ENCODE measurements at regions not wholly inside any gene's neighbourhood (a gene's known extent, or its start where the extent isn't known, plus 50 kb on each side); places are given as distances from the start of the nearest gene placed in this dataset.

GRCh38 chr21:36532769-36533467 is 53.0 kb upstream of the CLDN14 start:
- no peak for ATAC-seq (replicated peaks)
- Mint-ChIP-seq H3K4me1 (no peaks in the 10 kb centered on the region), H3K9me3 (no peaks in the 10 kb centered on the region), H3K36me3 (ENCODE audit: low read depth) (no peaks in the 10 kb centered on the region), H3K27me3 (peaks cover 8% of the 10 kb centered on the region), H3K27ac (no peak overlapping the region), H3K4me3 (no peak overlapping the region)

GRCh38 chr21:36533468-36533848 is 53.5 kb upstream of the CLDN14 start:
- ATAC-seq (replicated peaks) = no peak
- peaks cover 8% of the 10 kb centered on the region for H3K27me3 Mint-ChIP-seq
- no peaks in the 10 kb centered on the region for H3K9me3 Mint-ChIP-seq
- no peaks in the 10 kb centered on the region for H3K4me1 Mint-ChIP-seq
- no peak overlapping the region for H3K27ac Mint-ChIP-seq
- H3K36me3 Mint-ChIP-seq (ENCODE audit: low read depth) = no peaks in the 10 kb centered on the region
- no peak overlapping the region for H3K4me3 Mint-ChIP-seq

GRCh38 chr21:36534656-36535055 is 54.7 kb upstream of the CLDN14 start:
- H3K9me3 Mint-ChIP-seq = no peaks in the 10 kb centered on the region
- H3K36me3 Mint-ChIP-seq (ENCODE audit: low read depth) = no peaks in the 10 kb centered on the region
- H3K4me1 Mint-ChIP-seq = no peaks in the 10 kb centered on the region
- H3K4me3 Mint-ChIP-seq = no peak overlapping the region
- H3K27me3 Mint-ChIP-seq = peaks cover 8% of the 10 kb centered on the region
- ATAC-seq (replicated peaks) = no peak
- H3K27ac Mint-ChIP-seq = no peak overlapping the region

DNA sequence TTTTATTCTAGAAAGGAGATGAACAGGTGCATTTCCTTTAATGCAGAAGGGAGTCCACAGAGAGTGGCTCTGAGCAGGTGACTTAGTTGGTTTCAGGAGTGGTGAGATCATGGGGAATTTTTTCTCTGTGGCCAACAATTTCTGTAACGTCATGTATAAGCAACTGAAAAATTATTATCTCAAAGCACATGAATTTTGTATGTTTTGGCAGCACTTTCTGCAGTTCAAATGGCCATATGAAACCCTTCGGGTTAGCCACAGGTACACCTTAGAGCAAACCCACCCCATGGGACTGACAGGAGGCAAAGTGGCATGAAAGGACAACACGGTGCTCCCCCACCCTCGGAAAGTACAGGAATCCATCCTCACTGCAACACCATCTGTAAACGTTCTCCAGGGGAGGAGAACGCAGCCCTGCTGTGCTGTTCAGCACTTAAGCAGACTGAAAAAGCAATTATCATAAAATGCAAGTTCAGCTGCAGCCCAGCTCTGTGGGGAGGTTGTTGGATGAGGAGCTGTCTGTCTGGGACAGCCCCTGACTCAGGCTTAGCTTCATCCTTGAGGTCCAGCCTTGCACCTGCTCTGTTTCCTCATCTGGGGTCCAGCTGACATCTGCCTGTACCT is 55.8 kb upstream of the CLDN14 start:
- H3K36me3 Mint-ChIP-seq (ENCODE audit: low read depth) = no peaks in the 10 kb centered on the region
- H3K4me1 Mint-ChIP-seq = no peaks in the 10 kb centered on the region
- peak; percentile 74 for ATAC-seq (replicated peaks)
- peaks cover 3% of the 10 kb centered on the region for H3K27me3 Mint-ChIP-seq
- H3K4me3 Mint-ChIP-seq = no peak overlapping the region
- no peaks in the 10 kb centered on the region for H3K9me3 Mint-ChIP-seq
- H3K27ac Mint-ChIP-seq = no peak overlapping the region

- no peaks in the 10 kb centered on the region for H3K36me3 Mint-ChIP-seq (ENCODE audit: low read depth)
- ATAC-seq (replicated peaks) = no peak
- H3K9me3 Mint-ChIP-seq = no peaks in the 10 kb centered on the region
- H3K4me3 Mint-ChIP-seq = no peak overlapping the region
- peaks cover 14% of the 10 kb centered on the region for H3K27me3 Mint-ChIP-seq
- no peaks in the 10 kb centered on the region for H3K4me1 Mint-ChIP-seq
- no peak overlapping the region for H3K27ac Mint-ChIP-seq
These were observed 58.8 kb upstream of the CLDN14 start for GRCh38 chr21:36538761-36539160.

GRCh38 chr21:36539434-36540150 is 59.7 kb upstream of the CLDN14 start:
- no peak for ATAC-seq (replicated peaks)
- Mint-ChIP-seq H3K4me3 (no peak overlapping the region), H3K27ac (no peak overlapping the region), H3K9me3 (no peaks in the 10 kb centered on the region), H3K27me3 (peaks cover 18% of the 10 kb centered on the region), H3K4me1 (no peaks in the 10 kb centered on the region), H3K36me3 (ENCODE audit: low read depth) (no peaks in the 10 kb centered on the region)

DNA sequence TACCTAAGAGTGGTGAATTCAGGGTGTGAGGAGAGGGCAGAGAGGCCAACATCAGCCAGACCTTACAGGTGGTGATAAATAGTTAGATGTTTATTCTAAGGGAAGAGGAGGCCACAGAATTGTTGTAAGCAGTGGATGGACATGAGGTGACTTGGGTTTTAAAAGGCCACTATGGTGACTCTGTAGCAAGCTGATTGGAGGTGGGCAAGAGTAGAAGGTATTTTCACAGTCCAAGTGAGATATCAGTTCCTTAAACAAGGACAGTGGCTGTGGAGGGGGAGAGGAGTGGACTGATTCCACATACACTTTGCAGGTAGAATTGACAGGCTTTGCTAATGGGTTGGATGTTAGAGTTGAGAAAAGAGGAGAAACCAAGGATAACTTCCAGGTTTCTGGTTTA is 60.8 kb upstream of the CLDN14 start:
- Mint-ChIP-seq H3K4me1 (no peaks in the 10 kb centered on the region), H3K36me3 (ENCODE audit: low read depth) (no peaks in the 10 kb centered on the region), H3K4me3 (no peak overlapping the region), H3K27ac (no peak overlapping the region), H3K9me3 (no peaks in the 10 kb centered on the region), H3K27me3 (peaks cover 15% of the 10 kb centered on the region)
- no peak for ATAC-seq (replicated peaks)

DNA sequence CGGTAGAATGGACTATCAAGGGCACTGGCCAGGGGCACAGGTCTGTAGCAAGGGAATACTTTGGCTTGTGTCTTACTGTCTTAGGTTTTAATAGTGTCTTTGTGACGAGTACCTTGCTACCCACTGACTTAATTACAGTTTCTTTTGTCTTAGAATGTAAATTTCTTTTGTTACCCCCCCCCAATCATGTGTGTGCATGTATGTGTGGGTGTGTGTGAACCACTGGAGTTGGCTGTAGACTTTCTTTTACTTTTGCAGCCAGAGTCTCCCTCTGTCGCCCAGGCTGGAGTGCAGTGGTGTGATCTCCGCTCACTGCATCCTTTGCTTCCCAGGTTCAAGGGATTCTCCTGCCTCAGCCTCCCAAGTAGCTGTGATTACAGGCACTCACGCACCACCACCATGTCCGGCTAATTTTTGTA is 61.8 kb upstream of the CLDN14 start:
- Mint-ChIP-seq H3K27me3 (peaks cover 15% of the 10 kb centered on the region), H3K36me3 (ENCODE audit: low read depth) (no peaks in the 10 kb centered on the region), H3K9me3 (no peaks in the 10 kb centered on the region), H3K4me3 (no peak overlapping the region), H3K4me1 (no peaks in the 10 kb centered on the region), H3K27ac (no peak overlapping the region)
- ATAC-seq (replicated peaks) = no peak

- Mint-ChIP-seq H3K27ac (no peak overlapping the region), H3K9me3 (no peaks in the 10 kb centered on the region), H3K36me3 (ENCODE audit: low read depth) (no peaks in the 10 kb centered on the region), H3K4me1 (no peaks in the 10 kb centered on the region), H3K27me3 (peaks cover 15% of the 10 kb centered on the region), H3K4me3 (no peak overlapping the region)
- peak; percentile 12 for ATAC-seq (replicated peaks)
These were observed 62.6 kb upstream of the CLDN14 start for GRCh38 chr21:36542312-36543101.

- Mint-ChIP-seq H3K27me3 (peaks cover 19% of the 10 kb centered on the region), H3K36me3 (ENCODE audit: low read depth) (no peaks in the 10 kb centered on the region), H3K9me3 (no peaks in the 10 kb centered on the region), H3K4me1 (no peaks in the 10 kb centered on the region), H3K27ac (no peak overlapping the region), H3K4me3 (no peak overlapping the region)
- no peak for ATAC-seq (replicated peaks)
These were observed 64.0 kb upstream of the CLDN14 start for GRCh38 chr21:36543924-36544323.

- H3K4me1 Mint-ChIP-seq = no peaks in the 10 kb centered on the region
These were observed 64.6 kb upstream of the CLDN14 start for GRCh38 chr21:36544545-36544944.

GRCh38 chr21:36545776-36546511 is 66.0 kb upstream of the CLDN14 start:
- Mint-ChIP-seq H3K27ac (no peak overlapping the region), H3K27me3 (peaks cover 26% of the 10 kb centered on the region), H3K9me3 (no peaks in the 10 kb centered on the region), H3K4me1 (no peaks in the 10 kb centered on the region), H3K36me3 (ENCODE audit: low read depth) (no peaks in the 10 kb centered on the region), H3K4me3 (no peak overlapping the region)
- no peak for ATAC-seq (replicated peaks)

More at GRCh38 chr21:36544545-36544944, 64.6 kb upstream of the CLDN14 start:
- no peak overlapping the region for H3K4me3 Mint-ChIP-seq
- no peaks in the 10 kb centered on the region for H3K36me3 Mint-ChIP-seq (ENCODE audit: low read depth)
- no peaks in the 10 kb centered on the region for H3K9me3 Mint-ChIP-seq
- no peak for ATAC-seq (replicated peaks)
- peaks cover 19% of the 10 kb centered on the region for H3K27me3 Mint-ChIP-seq
- no peak overlapping the region for H3K27ac Mint-ChIP-seq

DNA sequence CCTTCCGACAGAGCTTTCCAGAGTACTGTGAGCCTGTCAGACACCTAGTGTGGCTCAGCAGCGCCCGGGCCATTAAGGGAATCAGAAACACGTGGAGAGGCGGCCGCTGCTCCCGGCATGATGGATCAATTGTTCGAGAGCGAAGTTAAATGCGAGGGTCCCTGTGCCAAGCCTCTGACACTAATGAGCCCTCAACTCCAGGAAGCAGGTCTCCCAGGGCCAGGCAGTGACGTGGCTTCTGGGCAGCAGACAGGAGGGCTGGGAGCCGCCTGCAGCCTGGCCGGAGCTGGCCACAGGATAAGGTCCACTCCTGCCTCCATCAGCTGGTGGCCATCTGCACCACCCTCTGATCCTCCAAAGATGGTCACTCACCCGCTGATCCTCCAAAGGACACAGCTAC is 67.5 kb upstream of the CLDN14 start:
- no peaks in the 10 kb centered on the region for H3K4me1 Mint-ChIP-seq
- no peaks in the 10 kb centered on the region for H3K9me3 Mint-ChIP-seq
- no peaks in the 10 kb centered on the region for H3K36me3 Mint-ChIP-seq (ENCODE audit: low read depth)
- peaks cover 24% of the 10 kb centered on the region for H3K27me3 Mint-ChIP-seq
- no peak for ATAC-seq (replicated peaks)
- H3K4me3 Mint-ChIP-seq = no peak overlapping the region
- H3K27ac Mint-ChIP-seq = no peak overlapping the region

GRCh38 chr21:36548866-36549265 is 68.9 kb upstream of the CLDN14 start:
- Mint-ChIP-seq H3K9me3 (no peaks in the 10 kb centered on the region), H3K36me3 (ENCODE audit: low read depth) (no peaks in the 10 kb centered on the region)

More at GRCh38 chr21:36548866-36549265, 68.9 kb upstream of the CLDN14 start:
- no peak overlapping the region for H3K27ac Mint-ChIP-seq
- ATAC-seq (replicated peaks) = no peak
- no peak overlapping the region for H3K4me3 Mint-ChIP-seq
- peaks cover 18% of the 10 kb centered on the region for H3K27me3 Mint-ChIP-seq
- H3K4me1 Mint-ChIP-seq = no peaks in the 10 kb centered on the region
